Choroid plexus epithelial cell (primary cell): ENCODE measurements at regions not wholly inside any gene's neighbourhood (a gene's known extent, or its start where the extent isn't known, plus 50 kb on each side); places are given as distances from the start of the nearest gene placed in this dataset.

Source experiments
- DNase-seq: peaks from one replicate; pipeline ENCODE4 v3.0.0-alpha.2; 2010; ENCODE audit warnings: low read depth
- H3K4me3 ChIP-seq: 2 replicates; pipeline ENCODE4 v1.5.1; 2011; ENCODE audit warnings: low read depth, mild to moderate bottlenecking, control low read depth, low read length, moderate library complexity
- CTCF ChIP-seq: conservative IDR thresholded peaks from 2 replicates; pipeline ENCODE4 v1.5.1; 2011; ENCODE audit warnings: low read depth, mild to moderate bottlenecking, control low read depth, inconsistent platforms, low read length, moderate library complexity

GRCh38 chr6:44062771-44063560, 64.3 kb downstream of the MRPL14 start:
- TF ChIP-seq CTCF = peak; percentile 59
- H3K4me3 ChIP-seq = no peak overlapping the region
- DNase-seq = no peak

- TF ChIP-seq CTCF = no peak
- H3K4me3 ChIP-seq = no peak overlapping the region
- no peak for DNase-seq
Observed at GRCh38 chr6:44062105-44062770, 65.0 kb downstream of the MRPL14 start.

GRCh38 chr6:44061375-44062104, 65.7 kb downstream of the MRPL14 start:
- TF ChIP-seq CTCF = no peak
- no peak overlapping the region for H3K4me3 ChIP-seq
- DNase-seq = peak; percentile 68

GRCh38 chr6:44060612-44061374, 66.5 kb downstream of the MRPL14 start:
- no peak for DNase-seq
- H3K4me3 ChIP-seq = no peak overlapping the region
- TF ChIP-seq CTCF = no peak

- TF ChIP-seq CTCF = no peak
- DNase-seq = peak; percentile 83
- no peak overlapping the region for H3K4me3 ChIP-seq
Observed at GRCh38 chr6:44059359-44060346, 67.6 kb downstream of the MRPL14 start.
